ENCODE measurements at regions not wholly inside any gene's neighbourhood (a gene's known extent, or its start where the extent isn't known, plus 50 kb on each side); places are given as distances from the start of the nearest gene placed in this dataset.

DNA sequence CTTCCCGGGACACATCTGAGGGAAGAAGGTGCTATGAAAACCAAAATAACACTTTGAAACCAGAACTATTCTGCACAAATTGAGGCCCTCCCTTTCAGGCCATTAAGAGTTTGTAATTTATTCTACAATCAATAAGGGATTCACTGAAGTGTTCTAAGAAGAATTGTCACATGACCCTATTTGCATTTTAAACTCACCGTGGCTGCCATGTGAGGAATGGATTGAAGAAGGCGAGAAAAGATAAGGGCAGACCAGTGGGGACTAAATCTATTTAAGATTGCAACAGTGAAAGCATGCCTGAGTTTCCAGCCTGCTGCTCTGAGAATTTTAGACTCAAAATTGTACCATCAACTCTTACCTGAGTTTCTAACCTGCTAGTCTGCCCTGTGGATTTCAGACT lies 408.8 kb upstream of the SALL1 start:
- TF ChIP-seq, protein P1, sequence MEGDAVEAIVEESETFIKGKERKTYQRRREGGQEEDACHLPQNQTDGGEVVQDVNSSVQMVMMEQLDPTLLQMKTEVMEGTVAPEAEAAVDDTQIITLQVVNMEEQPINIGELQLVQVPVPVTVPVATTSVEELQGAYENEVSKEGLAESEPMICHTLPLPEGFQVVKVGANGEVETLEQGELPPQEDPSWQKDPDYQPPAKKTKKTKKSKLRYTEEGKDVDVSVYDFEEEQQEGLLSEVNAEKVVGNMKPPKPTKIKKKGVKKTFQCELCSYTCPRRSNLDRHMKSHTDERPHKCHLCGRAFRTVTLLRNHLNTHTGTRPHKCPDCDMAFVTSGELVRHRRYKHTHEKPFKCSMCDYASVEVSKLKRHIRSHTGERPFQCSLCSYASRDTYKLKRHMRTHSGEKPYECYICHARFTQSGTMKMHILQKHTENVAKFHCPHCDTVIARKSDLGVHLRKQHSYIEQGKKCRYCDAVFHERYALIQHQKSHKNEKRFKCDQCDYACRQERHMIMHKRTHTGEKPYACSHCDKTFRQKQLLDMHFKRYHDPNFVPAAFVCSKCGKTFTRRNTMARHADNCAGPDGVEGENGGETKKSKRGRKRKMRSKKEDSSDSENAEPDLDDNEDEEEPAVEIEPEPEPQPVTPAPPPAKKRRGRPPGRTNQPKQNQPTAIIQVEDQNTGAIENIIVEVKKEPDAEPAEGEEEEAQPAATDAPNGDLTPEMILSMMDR (IDR thresholded peaks at IDR 0.05), result no peak
- TF ChIP-seq ZFX (IDR thresholded peaks at IDR 0.05; ENCODE audit: borderline replicate concordance), result no peak
